IMR-90 (cell line): ENCODE measurements at regions not wholly inside any gene's neighbourhood (a gene's known extent, or its start where the extent isn't known, plus 50 kb on each side); places are given as distances from the start of the nearest gene placed in this dataset.

Experiments used
- ATAC-seq: fragments of 200-7000 bp; cut with Tn5 transposase; 2 replicates; pipeline ENCODE4 v1.9.1; 2020; ENCODE audit warnings: low read depth, mild to moderate bottlenecking, moderate library complexity
- BruUV-seq: library from RNA; stranded (reverse); fragments of 400-500 nt; replicated peaks from 2 replicates; lab custom pipeline; 2021; lab: Mats Ljungman, UMichigan
- CTCF ChIA-PET: fragments of 300-600 bp; formaldehyde crosslinking; extraction: SDS; loops from one replicate; lab custom pipeline; 2021; ENCODE audit warnings: antibody characterized with exemption; lab: Yijun Ruan, JAX
- POLR2A ChIA-PET: fragments of 300-600 bp; sonication (Branson Sonifier 250); formaldehyde crosslinking; loops from one replicate; lab custom pipeline; 2022; ENCODE audit warnings: antibody characterized with exemption; ENCODE audit not compliant: unreplicated experiment; lab: Charles Lee
- DNase-seq: peaks from one replicate; pipeline ENCODE4 v3.0.0; 2013
- H2AFZ ChIP-seq: replicated peaks from 2 replicates; pipeline ENCODE3; 2013; ENCODE audit warnings: low read length, mild to moderate bottlenecking; ENCODE audit not compliant: poor library complexity
- H2AK5ac ChIP-seq: 2 replicates; pipeline ENCODE4 v1.6.1; 2013; ENCODE audit warnings: low read depth, low read length, inconsistent platforms
- H2AK9ac ChIP-seq: replicated peaks from 2 replicates; pipeline ENCODE3; 2013; ENCODE audit warnings: mild to moderate bottlenecking, low read depth, low read length, moderate library complexity; ENCODE audit not compliant: poor library complexity
- H2BK120ac ChIP-seq: 2 replicates; pipeline ENCODE4 v1.6.1; 2013; ENCODE audit warnings: low read depth, low read length, inconsistent platforms
- H2BK15ac ChIP-seq: 3 replicates; pipeline ENCODE4 v1.6.1; 2013; ENCODE audit warnings: low read depth, low read length, inconsistent platforms
- H2BK20ac ChIP-seq: 2 replicates; pipeline ENCODE4 v1.6.1; 2013; ENCODE audit warnings: low read depth, mild to moderate bottlenecking, inconsistent platforms, low read length, moderate library complexity
- H2BK5ac ChIP-seq: 2 replicates; pipeline ENCODE4 v1.6.1; 2013; ENCODE audit warnings: mild to moderate bottlenecking, low read depth, low read length, inconsistent platforms; ENCODE audit not compliant: poor library complexity, severe bottlenecking
- H3K14ac ChIP-seq: replicated peaks from 2 replicates; pipeline ENCODE4 v1.6.1; 2013; ENCODE audit warnings: low read depth, low read length, inconsistent platforms
- H3K18ac ChIP-seq: 2 replicates; pipeline ENCODE4 v1.6.1; 2013; ENCODE audit warnings: low read depth, low read length, control low read depth
- H3K23ac ChIP-seq: 2 replicates; pipeline ENCODE4 v1.6.1; 2013; ENCODE audit warnings: low read depth, low read length, inconsistent platforms
- H3K27ac ChIP-seq: 2 replicates; pipeline ENCODE4 v1.5.1; 2013; ENCODE audit warnings: mild to moderate bottlenecking, control low read depth, low read length; ENCODE audit not compliant: insufficient read depth
- H3K27me3 ChIP-seq: 2 replicates; pipeline ENCODE4 v1.6.1; 2013; ENCODE audit warnings: low read length; ENCODE audit not compliant: control insufficient read depth, insufficient read depth
- H3K36me3 ChIP-seq: 2 replicates; pipeline ENCODE4 v1.6.1; 2013; ENCODE audit warnings: low read length, mixed read lengths; ENCODE audit not compliant: control insufficient read depth, insufficient read depth
- H3K4ac ChIP-seq: 2 replicates; pipeline ENCODE4 v1.6.1; 2013; ENCODE audit warnings: low read depth, low read length, inconsistent platforms
- H3K4me1 ChIP-seq: 2 replicates; pipeline ENCODE4 v1.6.1; 2013; ENCODE audit warnings: low read length, mixed read lengths; ENCODE audit not compliant: control insufficient read depth, insufficient read depth
- H3K4me2 ChIP-seq: 2 replicates; pipeline ENCODE4 v1.6.1; 2013; ENCODE audit warnings: low read depth, mild to moderate bottlenecking, control low read depth, low read length, moderate library complexity
- H3K4me3 ChIP-seq: 2 replicates; pipeline ENCODE4 v1.5.1; 2013; ENCODE audit warnings: low read depth, mild to moderate bottlenecking, control low read depth, low read length, moderate library complexity; ENCODE audit not compliant: insufficient read depth
- H3K56ac ChIP-seq: 2 replicates; pipeline ENCODE4 v1.6.1; 2013; ENCODE audit warnings: low read length, inconsistent platforms; ENCODE audit not compliant: insufficient read depth; ENCODE audit errors: extremely low read depth
- H3K79me1 ChIP-seq, 2 experiments: 2 replicates each; pipeline ENCODE4 v1.6.1; 2013; ENCODE audit warnings: low read length in 2 of 2, inconsistent platforms in 1 of 2, low read depth in 1 of 2
- H3K9ac ChIP-seq: 2 replicates; pipeline ENCODE4 v1.6.1; 2013; ENCODE audit warnings: low read depth, low read length, control low read depth
- H3K9me1 ChIP-seq: 2 replicates; pipeline ENCODE4 v1.6.1; 2013; ENCODE audit warnings: low read length, inconsistent platforms; ENCODE audit not compliant: insufficient read depth
- H3K9me3 ChIP-seq: 2 replicates; pipeline ENCODE4 v1.6.1; 2013; ENCODE audit warnings: low read length; ENCODE audit not compliant: control insufficient read depth, insufficient read depth
- H4K20me1 ChIP-seq: 2 replicates; pipeline ENCODE4 v1.6.1; 2013; ENCODE audit warnings: low read length, inconsistent platforms; ENCODE audit not compliant: insufficient read depth
- H4K5ac ChIP-seq: 2 replicates; pipeline ENCODE4 v1.6.1; 2013; ENCODE audit warnings: mild to moderate bottlenecking, low read depth, low read length, control low read depth
- H4K8ac ChIP-seq, 2 experiments: 2 replicates each; pipeline ENCODE4 v1.6.1; 2013; ENCODE audit warnings: low read depth in 2 of 2, low read length in 2 of 2, control low read depth in 1 of 2, inconsistent platforms in 1 of 2
- H4K91ac ChIP-seq: 2 replicates; pipeline ENCODE4 v1.6.1; 2013; ENCODE audit warnings: low read depth, low read length, inconsistent platforms; ENCODE audit not compliant: insufficient read depth
- BHLHE40 ChIP-seq: fragments of 150-350 bp; IDR thresholded peaks from 2 replicates; pipeline ENCODE4 v1.6.1; 2016; ENCODE audit warnings: mild to moderate bottlenecking, low read depth, low read length
- CEBPB ChIP-seq: IDR thresholded peaks from 2 replicates; pipeline ENCODE4 v1.6.1; 2012; ENCODE audit warnings: low read depth, low read length, improper control_type of control experiment
- CHD1 ChIP-seq: IDR thresholded peaks from 2 replicates; pipeline ENCODE4 v1.6.1; 2012; ENCODE audit warnings: low read depth, low read length, improper control_type of control experiment
- CTCF ChIP-seq: conservative IDR thresholded peaks from 2 replicates; pipeline ENCODE4 v1.5.1; 2012; ENCODE audit warnings: mild to moderate bottlenecking, low read depth, low read length, improper control_type of control experiment
- ELK1 ChIP-seq: fragments of 150-350 bp; IDR thresholded peaks from 2 replicates; pipeline ENCODE4 v1.6.1; 2016; ENCODE audit warnings: low read depth, mild to moderate bottlenecking, low read length, moderate library complexity, borderline replicate concordance
- FOS ChIP-seq: fragments of 150-350 bp; IDR thresholded peaks from 2 replicates; pipeline ENCODE4 v1.6.1; 2016; ENCODE audit warnings: low read depth, low read length
- MAFK ChIP-seq: IDR thresholded peaks from 2 replicates; pipeline ENCODE4 v1.6.1; 2012; ENCODE audit warnings: low read depth, low read length, improper control_type of control experiment
- MAZ ChIP-seq: IDR thresholded peaks from 2 replicates; pipeline ENCODE4 v1.6.1; 2012; ENCODE audit warnings: low read depth, mild to moderate bottlenecking, low read length, improper control_type of control experiment, moderate library complexity, borderline replicate concordance
- MXI1 ChIP-seq: IDR thresholded peaks from 2 replicates; pipeline ENCODE4 v1.6.1; 2012; ENCODE audit warnings: low read depth, mild to moderate bottlenecking, low read length, moderate library complexity, borderline replicate concordance
- NFE2L2 ChIP-seq: fragments of 150-350 bp; IDR thresholded peaks from 2 replicates; pipeline ENCODE4 v1.6.1; 2016; ENCODE audit warnings: low read depth, mild to moderate bottlenecking, low read length
- POLR2A ChIP-seq: IDR thresholded peaks from 2 replicates; pipeline ENCODE4 v1.6.1; 2012; ENCODE audit warnings: mild to moderate bottlenecking, low read depth, low read length
- RAD21 ChIP-seq: IDR thresholded peaks from 2 replicates; pipeline ENCODE4 v1.6.1; 2012; ENCODE audit warnings: low read length, improper control_type of control experiment
- RCOR1 ChIP-seq: IDR thresholded peaks from 2 replicates; pipeline ENCODE4 v1.6.1; 2012; ENCODE audit warnings: mild to moderate bottlenecking, low read length, improper control_type of control experiment; ENCODE audit not compliant: insufficient replicate concordance
- RFX5 ChIP-seq: IDR thresholded peaks from 2 replicates; pipeline ENCODE4 v1.8.0; 2012; ENCODE audit warnings: low read depth, mild to moderate bottlenecking, low read length, moderate library complexity
- SMC3 ChIP-seq: fragments of 150-350 bp; IDR thresholded peaks from 2 replicates; pipeline ENCODE4 v1.6.1; 2016; ENCODE audit warnings: low read depth, mild to moderate bottlenecking, antibody characterized with exemption, low read length, moderate library complexity
- USF2 ChIP-seq: fragments of 150-350 bp; IDR thresholded peaks from 2 replicates; pipeline ENCODE4 v1.6.1; 2017; ENCODE audit warnings: mild to moderate bottlenecking, antibody characterized with exemption, low read length, low read depth
- WGBS, 2 experiments: methylation state at CpG; one replicate each; pipeline versions ENCODE4 v1.1.5 to v1.1.7; 2013; ENCODE audit warnings: missing lambda C conversion rate in 2 of 2; ENCODE audit not compliant: insufficient read length in 1 of 2; ENCODE audit errors: extremely low coverage in 2 of 2; 5-methylcytosine and 5-hydroxymethylcytosine counted together
- dilution Hi-C: fragments of 300-500 bp; cut with HindIII; formaldehyde crosslinking; loops from one replicate; pipeline ENCODE4 v1.14.3; 2018; ENCODE audit warnings: low sequenced_read_pairs; ENCODE audit not compliant: unreplicated experiment
- in situ Hi-C: fragments of 300-500 bp; cut with MboI; formaldehyde crosslinking; loops from 3 replicates; pipeline ENCODE4 v1.14.3; 2019; ENCODE audit warnings: low sequenced_read_pairs, inconsistent platforms, mixed read lengths
- intact Hi-C: fragments of 100-400 bp; cut with micrococcal nuclease; formaldehyde crosslinking; loops from 2 replicates; pipeline ENCODE4 v1.10.0; 2022

GRCh38 chr5:152464048-152464447 is 59.0 kb upstream of the NMUR2 start:
- H2AK9ac ChIP-seq = no peak overlapping the region
- H3K9me3 ChIP-seq = 0 out of 2 replicates have a peak, but pooled peaks cover 3% of the 10 kb centered on the region
- no peak overlapping the region for H3K4ac ChIP-seq
- H4K8ac ChIP-seq = no peak overlapping the region
- no peak overlapping the region for H3K4me3 ChIP-seq
- WGBS, 2 experiments = no CpG with 5 or more reads among the region's 4 CpGs
- POLR2A ChIA-PET = no interaction called here
- H2BK20ac ChIP-seq = no peak overlapping the region
- H3K9me1 ChIP-seq = no peaks in the 10 kb centered on the region
- H4K5ac ChIP-seq = no peak overlapping the region
- no peak overlapping the region for H2BK15ac ChIP-seq
- H4K20me1 ChIP-seq = no peaks in the 10 kb centered on the region
- ATAC-seq (no peak), DNase-seq (no peak)
- H3K56ac ChIP-seq = no peak overlapping the region
- no peak overlapping the region for H3K18ac ChIP-seq
- H3K4me2 ChIP-seq = no peak overlapping the region
- CTCF ChIA-PET = no interaction called here
- in situ Hi-C loops (no loop called here), dilution Hi-C loops (no loop called here), intact Hi-C loops (no loop called here)
- no peaks in the 10 kb centered on the region for H3K27me3 ChIP-seq
- H3K27ac ChIP-seq = no peak overlapping the region
- no peak overlapping the region for H2BK5ac ChIP-seq
- no peak overlapping the region for H3K9ac ChIP-seq
- no peak overlapping the region for H2AFZ ChIP-seq
- TF ChIP-seq BHLHE40 (no peak), MAZ (no peak), POLR2A (no peak), USF2 (no peak), NFE2L2 (no peak), FOS (no peak), RAD21 (no peak), RCOR1 (no peak), SMC3 (no peak), MXI1 (no peak), MAFK (no peak), CEBPB (no peak), RFX5 (no peak), CHD1 (no peak), ELK1 (no peak), CTCF (no peak)
- no peak overlapping the region for H2BK120ac ChIP-seq
- no peaks in the 10 kb centered on the region for H3K36me3 ChIP-seq
- no TSS peak for BruUV-seq
- no peak overlapping the region for H3K23ac ChIP-seq
- H3K14ac ChIP-seq = no peak overlapping the region
- no peaks in the 10 kb centered on the region for H3K4me1 ChIP-seq
- H2AK5ac ChIP-seq = no peak overlapping the region
- H3K79me1 ChIP-seq = no peaks in the 10 kb centered on the region
- no peak overlapping the region for H4K91ac ChIP-seq
